ENCODE measurements at regions not wholly inside any gene's neighbourhood (a gene's known extent, or its start where the extent isn't known, plus 50 kb on each side); places are given as distances from the start of the nearest gene placed in this dataset.
"Not testable (repeated sequence)": the region's sequence is repeated elsewhere in the genome, so short reads cannot be mapped to it uniquely, and the experiment has no call there.

DNA sequence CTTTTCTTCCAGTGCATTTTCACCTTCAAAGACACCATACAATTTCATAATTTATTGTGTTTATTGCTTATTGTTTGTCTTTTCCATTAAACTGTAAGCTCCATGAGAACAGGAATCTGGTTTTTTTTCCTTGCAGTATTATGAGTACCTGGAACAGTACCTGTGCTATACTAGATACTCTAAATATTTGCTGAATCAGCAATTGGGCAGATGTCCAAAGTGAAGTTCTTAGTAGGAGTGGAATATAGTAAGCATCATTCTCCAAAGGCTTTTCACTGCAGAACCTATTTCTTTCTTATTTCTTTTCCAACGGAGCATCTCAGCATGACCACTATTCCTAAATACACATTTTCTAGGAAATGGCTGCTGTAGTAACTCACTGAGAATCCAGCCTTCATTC lies 269.0 kb upstream of the CCL2 start:
- no peak for DNase-seq

DNA sequence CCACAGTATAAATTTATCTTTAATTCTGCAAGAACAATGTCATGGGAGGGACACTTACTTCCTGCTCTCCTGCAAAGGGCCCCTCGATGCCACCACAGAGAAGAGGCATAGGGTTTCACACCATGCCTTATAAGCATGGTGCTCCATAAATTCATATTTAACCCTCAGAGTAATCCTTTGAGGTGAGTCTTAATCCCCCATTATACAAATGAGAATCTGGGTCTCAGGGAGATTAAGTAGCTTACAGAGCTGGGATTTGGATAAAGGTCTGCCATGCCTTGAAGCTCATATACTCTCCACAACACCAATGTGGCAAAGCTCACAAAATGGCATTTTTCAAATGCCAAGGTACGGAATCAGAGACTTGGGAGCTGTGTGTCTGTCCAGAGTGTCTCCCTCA lies 268.5 kb upstream of the CCL2 start:
- no peak for DNase-seq

DNA sequence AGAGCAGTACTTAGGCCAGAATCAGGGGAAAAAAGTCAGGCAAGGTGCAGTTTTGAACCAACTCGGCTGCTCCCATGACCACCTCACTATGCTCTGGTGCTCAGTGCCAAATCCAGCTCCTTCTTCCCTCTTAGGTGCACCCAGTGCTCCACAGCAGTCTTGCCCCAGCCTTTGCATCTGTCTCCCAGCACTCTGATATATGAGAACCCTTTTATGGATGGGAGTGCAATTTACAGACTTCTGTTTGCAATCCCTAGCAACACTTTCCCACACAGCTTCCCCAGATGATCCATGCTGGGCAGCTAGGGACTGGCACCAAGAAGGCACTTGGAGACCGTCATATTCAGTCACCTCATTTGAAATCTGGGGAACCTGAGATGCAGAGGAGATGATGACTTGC lies 267.9 kb upstream of the CCL2 start:
- no peak for DNase-seq

DNA sequence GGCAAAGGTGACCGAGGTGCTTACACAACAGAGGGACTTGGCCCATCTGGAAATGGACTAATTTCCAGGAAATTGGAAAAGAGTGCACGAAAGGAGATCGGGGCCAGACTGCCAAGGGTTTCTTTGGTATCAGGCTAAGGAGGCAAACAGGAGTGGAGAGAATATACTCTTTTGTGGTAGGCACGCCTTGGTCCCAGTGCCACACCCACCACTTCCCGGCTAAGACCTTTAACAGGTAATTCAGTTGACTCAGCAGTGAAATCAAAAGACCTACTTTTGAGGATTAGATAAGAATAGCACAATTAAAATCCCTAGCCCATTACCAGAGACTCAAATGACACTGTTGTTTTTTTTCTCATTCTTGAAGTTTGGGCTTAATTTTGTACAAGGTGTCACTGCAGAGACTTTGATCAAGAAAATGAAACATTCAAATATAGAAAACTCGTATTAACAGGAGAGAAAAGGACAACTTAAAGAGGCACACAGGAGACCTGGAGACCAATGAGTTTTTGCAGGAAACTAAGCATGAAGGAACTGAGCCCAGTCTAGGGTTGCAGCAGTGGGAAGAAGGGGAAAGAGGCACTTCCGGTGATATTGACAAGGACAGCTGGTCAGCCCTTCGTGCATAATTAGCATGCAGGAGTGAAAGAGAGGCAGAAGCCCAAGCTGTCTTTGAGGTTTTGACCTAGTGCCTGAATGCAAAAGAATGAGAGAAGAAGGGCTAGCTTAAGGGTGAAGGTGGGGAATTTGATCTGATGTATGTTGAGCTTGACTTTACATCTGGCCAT lies 265.5 kb upstream of the CCL2 start:
- DNase-seq = no peak

DNA sequence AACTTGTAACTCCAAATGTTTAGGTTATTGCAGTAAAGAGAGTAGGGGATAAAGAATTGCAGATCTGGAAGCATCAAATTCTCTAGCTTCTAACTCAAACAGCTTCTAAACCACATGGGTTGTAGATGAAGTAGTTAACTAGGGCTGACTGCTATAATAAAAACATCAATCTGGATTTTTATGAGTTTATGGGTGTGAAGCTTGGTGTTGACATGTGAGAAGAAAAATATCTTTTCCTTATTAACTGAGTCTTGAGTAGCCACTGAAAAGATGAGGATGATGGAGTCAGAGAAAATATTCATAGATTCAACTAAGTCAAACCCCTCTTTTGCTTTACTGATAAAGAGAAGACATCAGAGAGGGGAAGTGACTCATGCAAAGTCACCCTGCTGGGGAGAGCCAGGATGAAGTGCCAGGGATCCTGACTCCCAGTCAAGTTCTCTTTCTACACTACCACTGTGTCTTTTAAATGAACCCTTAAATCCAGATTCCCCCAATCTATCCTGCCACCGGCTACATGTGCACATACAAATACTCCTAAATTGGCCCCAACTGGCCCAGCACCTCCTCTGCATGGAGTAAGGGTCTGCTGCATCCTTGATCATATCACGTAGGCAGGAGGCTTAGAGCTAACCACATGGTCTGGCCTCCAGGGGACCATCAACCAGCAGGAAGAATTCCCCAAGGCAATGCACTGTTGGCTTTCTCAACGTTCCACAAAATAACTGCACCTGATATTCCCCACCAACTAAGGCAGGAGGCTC lies 264.0 kb upstream of the CCL2 start:
- peak; percentile 4 for DNase-seq

DNA sequence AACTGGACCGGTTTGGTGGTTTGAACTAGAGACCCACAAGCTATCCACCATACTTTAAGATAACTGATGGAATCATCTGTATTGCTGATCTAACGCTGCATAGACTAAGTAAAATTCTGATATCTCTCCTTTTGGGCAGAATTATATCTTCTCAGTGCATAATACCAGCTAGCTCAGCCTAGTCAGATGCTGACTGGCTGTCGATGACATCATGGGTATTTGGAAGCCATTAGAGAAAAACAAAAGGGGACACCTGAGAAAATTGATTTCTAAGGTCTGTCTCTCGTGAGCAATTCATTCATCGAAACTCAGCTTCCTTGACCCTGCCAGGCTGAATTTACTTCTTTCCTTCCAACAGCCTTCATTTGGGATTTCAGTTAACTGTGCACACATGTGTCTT lies 263.0 kb upstream of the CCL2 start:
- no peak for DNase-seq

DNA sequence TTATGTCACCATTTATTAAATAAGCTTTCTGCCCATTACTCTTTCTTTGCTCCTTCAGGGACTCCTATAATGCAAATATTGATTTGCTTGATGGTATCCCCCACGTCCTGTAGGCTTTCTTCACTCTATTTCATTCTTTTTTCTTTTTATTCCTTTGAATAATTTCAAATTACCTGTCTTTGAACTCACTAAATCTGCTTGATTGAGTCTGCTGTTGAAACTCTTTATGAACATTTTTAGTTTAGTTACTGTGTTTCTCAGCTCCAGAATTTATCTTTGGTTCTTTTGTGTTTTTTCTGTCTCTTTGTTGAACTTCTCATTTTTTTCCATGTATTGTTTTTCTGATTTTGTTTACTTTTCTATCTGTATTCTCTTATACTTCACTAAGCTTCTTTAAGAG lies 254.4 kb upstream of the CCL2 start:
- DNase-seq = no peak

DNA sequence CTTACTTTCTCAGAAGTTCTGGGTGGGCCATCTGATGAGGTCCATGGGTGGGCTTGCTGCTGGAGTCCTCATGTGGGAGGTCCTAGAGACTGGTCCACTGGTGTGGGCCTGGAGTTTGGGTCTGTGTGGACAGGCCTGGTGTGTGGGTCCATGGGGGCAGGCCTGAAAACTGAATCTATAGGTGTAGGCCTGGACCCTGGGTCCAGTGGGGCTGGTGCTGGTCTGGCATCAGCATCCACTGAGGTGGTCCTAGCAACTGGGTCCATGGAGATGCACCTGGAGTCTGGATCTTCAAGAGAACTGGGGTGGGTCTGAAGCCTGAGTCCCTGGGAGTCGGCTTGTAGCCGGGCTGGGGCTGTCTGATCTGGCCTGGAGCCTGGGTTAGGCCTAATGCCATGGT lies 253.8 kb upstream of the CCL2 start:
- DNase-seq = no peak

DNA sequence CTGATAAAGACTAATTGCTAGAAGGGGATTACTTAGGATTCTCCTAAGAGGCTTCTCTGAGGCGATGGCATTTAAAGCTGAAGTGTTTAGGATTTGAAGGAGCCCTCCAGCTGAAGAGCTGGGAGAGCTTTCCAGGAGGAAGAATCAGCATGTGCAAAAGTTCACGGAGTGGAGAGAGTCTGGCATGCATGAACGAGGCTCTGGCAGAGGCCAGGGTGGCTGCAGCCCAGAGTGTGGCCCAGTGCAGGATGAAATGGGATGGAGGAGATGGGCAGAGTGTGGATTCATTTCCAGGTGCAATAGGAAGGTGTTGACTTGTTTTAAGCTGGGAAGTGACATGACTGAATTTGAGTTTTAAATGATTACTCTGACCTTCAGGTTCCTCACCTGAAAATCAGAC lies 249.0 kb upstream of the CCL2 start:
- DNase-seq = no peak

DNA sequence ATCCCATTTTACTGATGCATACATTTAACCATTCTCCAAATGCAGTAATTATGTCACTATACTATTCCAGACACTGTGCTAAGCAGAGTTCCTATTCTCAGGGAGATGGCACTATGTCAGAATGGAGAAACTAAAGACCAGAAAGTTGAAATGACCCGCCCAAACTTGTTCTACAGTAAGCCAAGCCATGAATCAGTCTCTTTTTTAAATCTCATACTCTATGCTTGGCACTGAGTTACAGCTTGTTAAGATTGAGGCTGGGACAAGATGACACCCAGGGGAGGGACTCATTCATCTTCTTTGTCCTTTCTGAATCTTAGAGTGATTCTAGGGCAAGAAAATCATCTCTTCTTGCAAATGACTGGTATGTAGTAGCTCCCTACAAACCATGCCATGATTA lies 247.0 kb upstream of the CCL2 start:
- no peak for DNase-seq

DNA sequence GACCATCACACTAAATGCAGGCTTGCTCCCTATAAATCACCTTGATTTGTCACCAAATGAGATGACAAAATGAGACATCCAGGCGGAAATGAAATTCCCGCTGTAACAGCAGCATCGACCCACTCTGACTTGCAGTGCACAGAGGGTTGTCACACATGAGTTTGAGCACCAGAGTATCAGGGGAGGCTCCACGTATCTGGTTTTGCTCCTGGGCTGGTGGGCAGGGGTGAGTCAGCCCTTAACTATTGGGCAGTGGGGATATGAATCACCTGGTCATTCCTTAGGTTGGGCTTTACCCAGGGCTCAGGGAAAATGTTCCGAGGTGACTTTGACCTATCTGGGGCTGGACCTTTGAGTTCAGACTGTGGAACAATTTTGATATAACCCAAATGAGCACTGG lies 245.2 kb upstream of the CCL2 start:
- DNase-seq = no peak

DNA sequence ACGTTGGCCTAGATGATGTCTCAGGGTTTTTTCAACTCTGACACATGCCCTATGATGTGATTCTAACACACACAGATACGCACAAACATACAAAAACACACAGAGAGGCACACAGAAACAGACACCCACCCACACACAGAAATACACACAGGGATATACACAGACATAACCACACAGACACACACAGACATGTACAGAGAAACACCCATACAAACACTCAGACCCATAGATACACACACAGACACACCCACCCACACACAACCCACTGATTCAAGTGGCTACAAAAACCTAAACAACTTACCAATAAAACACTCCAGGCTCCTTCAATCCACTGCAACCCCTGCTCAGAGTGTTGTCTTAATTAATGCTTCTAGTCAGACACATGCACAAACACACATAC lies 244.6 kb upstream of the CCL2 start:
- no peak for DNase-seq

DNA sequence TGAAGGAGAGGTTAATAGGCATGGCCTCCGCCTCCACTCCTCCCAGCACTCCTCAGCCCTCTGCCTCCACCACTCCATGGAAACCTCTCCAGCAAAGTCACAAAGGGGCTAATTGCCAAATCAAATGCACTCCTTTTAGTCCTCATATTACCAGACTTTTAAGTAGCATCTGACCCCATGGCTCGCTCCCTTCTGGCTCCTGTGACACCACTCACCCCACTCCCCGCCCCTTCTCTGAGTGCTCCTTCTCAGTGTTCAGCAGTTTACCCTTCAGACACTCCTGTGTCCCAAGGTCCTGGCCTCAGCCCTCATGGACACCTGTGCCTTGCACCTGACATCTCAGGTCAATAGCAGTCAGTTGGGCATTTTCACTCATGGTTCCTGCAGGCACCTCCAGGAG lies 243.5 kb upstream of the CCL2 start:
- DNase-seq = no peak

DNA sequence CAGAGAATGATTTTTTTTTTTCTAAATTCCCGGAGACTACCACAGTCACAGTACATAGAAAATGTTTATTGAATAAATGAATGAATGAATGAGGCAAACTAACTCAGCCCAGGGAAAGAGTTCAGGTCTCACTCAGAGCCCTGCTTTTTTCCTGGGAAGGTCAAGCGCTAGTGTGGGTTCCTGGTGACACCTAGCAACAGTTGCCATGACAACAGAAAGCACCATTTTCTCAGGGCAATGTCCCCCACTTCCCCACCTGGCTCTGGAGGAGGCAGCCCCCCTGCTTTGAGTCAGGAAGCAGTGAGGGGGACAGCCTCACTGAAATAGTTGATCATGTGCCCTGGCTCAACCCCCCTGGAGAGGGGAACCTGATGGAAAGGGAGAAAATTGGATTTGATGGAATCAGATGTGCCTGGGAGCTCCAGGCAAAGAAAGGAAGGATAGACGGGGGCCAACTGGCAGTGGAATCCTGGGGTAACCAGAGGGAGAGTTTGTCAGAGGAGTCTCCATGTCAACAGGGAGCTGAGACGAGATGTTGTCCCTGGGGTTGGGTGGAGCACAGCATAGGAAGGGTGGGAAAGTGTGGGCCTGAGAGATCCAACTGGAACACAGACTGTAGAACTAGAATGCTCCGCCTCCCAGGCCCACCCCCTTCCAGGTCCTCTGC lies 242.2 kb upstream of the CCL2 start:
- no peak for DNase-seq

DNA sequence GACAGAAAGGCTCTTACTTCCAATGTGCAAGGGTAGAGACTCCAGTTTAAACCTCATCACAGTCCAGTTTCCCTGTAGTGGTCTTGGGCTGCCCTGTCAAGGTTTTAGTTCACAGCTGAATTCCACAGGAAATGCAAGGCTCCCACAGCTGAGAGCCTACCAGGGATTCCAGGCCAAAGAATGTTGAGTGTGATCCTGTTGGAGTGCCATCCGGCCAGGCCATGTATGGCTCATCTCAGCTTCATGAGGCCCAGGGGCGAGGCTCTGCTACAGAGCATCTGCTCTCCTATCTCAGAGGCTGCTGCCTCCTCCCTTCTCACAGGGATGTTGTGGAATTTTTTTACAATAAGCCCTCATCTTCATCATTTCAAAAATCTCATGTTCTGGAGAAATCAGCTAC lies 239.8 kb upstream of the CCL2 start:
- no peak for DNase-seq

DNA sequence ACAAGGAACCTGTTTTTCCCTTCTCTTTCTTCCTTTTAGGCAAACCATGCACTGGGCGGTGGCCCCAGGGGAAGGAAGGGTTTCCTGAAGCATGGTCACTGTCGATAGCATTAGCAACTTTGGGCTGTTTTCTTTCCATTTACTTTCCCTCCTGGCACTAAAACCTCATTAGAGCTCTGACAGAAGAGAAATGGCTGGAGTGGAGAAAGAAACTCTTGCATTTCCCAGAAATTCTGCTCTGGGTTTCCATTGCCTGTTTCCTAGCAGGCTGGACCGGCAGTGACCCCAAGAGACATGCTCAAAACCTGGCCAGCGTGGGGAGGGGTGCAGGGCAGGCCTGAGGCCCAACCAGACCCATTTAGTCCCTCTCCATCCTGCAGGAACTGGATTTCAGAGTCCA lies 230.7 kb upstream of the CCL2 start:
- no peak for DNase-seq

DNA sequence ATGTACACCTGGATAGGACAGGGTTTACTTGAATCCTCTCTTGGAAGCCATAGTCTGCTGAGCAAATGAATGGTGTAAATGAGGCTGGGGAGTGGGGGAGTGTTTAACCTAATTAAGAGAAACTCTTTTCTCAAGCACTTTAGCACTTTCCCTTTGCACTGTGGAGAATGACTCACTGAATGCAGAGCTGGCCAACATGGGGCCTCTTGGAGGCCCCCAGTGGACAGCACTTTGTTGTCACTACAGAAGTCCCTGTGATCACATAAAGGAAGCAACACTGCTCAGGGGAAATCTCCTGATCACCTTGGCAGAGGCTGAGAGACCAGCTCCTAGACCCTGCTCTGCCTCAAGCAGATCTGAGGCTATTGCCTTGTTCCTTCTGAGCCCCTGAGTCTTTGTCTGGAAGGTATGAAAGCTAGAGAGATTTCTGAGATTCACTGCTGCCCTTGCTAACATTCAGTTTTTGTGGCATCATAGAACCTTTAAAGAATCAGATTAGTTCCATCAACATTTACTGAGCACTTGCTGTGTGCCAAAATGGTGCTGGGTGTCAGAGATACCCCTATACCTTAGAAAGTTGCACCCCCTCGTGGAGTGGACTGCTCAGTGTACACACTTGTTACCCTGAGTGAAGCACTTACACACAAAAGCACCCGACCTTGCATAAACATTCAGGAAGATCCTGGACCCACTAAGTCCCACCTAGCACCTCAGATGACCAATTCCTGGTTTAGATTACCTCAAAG lies 230.1 kb upstream of the CCL2 start:
- no peak for DNase-seq

DNA sequence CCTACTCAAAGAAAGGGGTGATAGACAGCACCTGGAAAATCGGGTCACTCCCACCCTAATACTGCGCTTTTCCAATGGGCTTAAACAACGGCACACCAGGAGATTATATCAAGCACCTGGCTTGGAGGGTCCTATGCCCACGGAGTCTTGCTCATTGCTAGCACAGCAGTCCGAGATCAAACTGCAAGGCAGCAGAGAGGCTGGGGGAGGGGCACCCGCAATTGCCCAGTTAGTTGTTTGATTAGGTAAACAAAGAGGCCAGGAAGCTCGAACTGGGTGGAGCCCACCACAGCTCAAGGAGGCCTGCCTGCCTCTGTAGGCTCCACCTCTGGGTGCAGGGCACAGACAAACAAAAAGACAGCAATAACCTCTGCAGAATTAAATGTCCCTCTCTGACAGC lies 224.5 kb upstream of the CCL2 start:
- not testable (repeated sequence) for DNase-seq

DNA sequence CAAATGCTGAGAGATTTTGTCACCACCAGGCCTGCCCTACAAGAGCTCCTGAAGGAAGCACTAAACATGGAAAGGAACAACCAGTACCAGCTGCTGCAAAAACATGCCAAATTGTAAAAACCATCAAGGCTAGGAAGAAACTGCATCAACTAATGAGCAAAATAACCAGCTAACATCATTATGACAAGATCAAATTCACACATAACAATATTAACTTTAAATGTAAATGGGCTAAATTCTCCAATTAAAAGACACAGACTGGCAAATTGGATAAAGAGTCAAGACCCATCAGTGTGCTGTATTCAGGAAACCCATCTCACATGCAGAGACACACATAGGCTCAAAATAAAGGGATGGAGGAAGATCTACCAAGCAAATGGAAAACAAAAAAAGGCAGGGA lies 222.8 kb upstream of the CCL2 start:
- DNase-seq = not testable (repeated sequence)

DNA sequence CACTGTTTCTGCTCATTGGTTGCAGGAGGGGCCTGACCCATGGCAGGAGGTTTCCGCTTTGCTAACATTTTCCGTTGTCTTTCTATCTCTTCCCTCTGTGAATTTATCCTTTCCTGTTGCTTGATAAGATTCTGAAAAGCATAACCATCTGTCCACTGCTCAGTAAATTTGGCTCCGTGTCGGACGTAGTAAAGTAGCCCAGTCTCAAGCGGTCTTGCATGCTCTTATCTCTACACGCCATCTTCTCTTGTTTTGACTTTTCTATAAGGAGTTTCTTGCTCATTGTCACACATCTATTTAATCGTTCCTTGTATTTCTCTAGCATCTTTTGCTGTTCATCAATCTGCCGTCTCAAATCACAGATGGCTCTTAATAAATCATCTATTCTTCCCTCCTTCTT lies 216.3 kb upstream of the CCL2 start:
- not testable (repeated sequence) for DNase-seq

DNA sequence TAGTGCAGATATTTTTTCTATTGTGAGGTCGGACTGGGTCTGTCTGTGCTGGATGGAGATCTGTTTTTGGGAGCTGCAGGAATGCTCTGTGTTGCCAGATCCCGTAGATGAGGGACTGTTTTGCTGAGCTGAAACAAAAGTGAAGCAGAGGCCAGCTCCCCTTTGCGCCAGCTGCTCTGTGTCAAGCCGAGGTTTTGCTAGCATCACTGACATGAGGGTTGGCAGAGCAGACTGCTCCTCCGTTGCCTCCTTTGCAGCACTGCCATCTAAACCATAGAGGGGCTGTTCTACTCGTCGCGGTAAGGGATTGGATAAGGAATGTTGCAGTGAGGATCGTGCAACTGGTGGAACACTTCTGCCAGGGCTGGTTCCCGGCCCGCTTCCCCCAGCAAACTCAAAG lies 215.9 kb upstream of the CCL2 start:
- DNase-seq = not testable (repeated sequence)

DNA sequence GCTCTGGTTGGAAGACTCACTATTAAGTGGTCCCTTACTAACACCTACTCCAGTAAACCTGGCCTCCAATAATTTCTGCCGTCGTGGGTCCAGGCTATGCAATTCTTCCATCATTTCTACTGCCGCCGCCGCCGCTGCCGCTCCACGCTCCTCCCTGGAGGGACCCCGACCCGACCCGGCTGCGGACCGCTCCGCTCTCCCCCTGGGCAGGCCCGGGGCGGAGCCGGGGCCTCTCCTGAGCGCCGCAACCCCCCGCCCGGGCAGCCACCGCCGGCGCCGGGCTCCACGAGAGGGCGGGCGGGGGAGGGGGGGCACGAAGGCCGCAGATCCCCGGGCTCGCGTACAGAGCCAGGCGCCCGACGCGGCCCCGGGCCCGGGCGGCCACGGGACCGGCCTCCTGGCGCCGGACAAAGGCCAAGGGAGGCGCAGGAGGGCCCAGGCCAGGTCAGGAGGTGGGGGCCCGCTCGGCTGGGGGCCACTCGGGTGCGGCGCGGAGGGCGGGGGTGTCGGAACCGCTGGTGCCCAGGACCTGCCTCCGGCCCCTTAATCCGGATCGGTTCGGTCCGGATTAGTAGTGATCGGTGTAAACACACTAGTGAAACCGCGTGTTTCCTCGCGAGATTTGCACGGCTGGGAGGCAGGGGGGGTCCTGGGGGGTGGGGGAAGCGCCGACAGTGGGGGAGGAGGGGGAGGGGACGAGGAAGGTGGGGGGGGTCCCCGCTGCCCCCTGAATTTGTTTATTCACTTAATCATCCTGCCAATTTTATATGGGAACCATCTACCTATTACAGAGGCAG lies 215.1 kb upstream of the CCL2 start:
- DNase-seq = not testable (repeated sequence)

DNA sequence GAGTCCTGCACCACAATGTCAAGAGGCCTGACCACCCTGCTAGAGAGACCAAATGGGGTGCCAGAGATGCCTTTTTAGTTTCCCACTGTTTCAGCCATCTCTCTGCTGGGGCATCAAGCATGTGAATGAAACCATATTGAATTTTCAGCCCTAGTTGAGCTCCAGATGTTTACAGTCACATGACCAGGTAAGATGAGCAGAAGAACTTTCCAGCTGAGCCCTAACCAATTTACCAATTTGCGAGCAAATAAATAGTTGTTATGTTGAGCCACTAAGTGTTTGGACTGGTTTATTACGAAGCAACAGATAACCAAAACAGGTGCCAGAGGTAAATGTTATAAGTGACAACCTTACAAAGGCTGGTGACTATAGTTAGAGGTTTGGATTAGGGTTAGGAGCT lies 209.1 kb upstream of the CCL2 start:
- no peak for DNase-seq

Data from EL (cell line).